22Rv1 (cell line): ENCODE measurements at regions not wholly inside any gene's neighbourhood (a gene's known extent, or its start where the extent isn't known, plus 50 kb on each side); places are given as distances from the start of the nearest gene placed in this dataset.

Source experiments
- CTCF ChIP-seq: fragments of 450-650 bp; IDR thresholded peaks from 2 replicates; pipeline ENCODE4 v1.5.1; 2017; ENCODE audit warnings: mild to moderate bottlenecking
- ZFX ChIP-seq: fragments of 450-650 bp; IDR thresholded peaks from 2 replicates; pipeline ENCODE4 v1.6.1; 2017; ENCODE audit warnings: antibody characterized with exemption, borderline replicate concordance

GRCh38 chr12:91639327-91639726 is 456.7 kb upstream of the DCN start:
- TF ChIP-seq CTCF (no peak), ZFX (no peak)
